ENCODE measurements at regions not wholly inside any gene's neighbourhood (a gene's known extent, or its start where the extent isn't known, plus 50 kb on each side); places are given as distances from the start of the nearest gene placed in this dataset.

GRCh38 chr3:110378481-110378880, 693.1 kb upstream of the NECTIN3 start:
- ChIA-PET CTCF (interaction anchor here (0.7 kb wide), 1 partner anchor 29 kb away, joined by 4 read pairs; no protein-coding TSS in a partner anchor), POLR2A (no interaction called here)
- Mint-ChIP-seq H3K27ac (no peak overlapping the region), H3K36me3 (no peaks in the 10 kb centered on the region), H3K4me1 (no peaks in the 10 kb centered on the region), H3K27me3 (ENCODE audit: low read depth) (no peaks in the 10 kb centered on the region), H3K4me3 (no peak overlapping the region), H3K9me3 (no peaks in the 10 kb centered on the region)
- no peak for TF ChIP-seq MYBL2 (CRISPR knock-in tag; IDR thresholded peaks at IDR 0.05)
- TF ChIP-seq, protein P1, sequence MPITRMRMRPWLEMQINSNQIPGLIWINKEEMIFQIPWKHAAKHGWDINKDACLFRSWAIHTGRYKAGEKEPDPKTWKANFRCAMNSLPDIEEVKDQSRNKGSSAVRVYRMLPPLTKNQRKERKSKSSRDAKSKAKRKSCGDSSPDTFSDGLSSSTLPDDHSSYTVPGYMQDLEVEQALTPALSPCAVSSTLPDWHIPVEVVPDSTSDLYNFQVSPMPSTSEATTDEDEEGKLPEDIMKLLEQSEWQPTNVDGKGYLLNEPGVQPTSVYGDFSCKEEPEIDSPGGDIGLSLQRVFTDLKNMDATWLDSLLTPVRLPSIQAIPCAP (CRISPR knock-in tag; IDR thresholded peaks at IDR 0.05), result no peak
- TF ChIP-seq RELA (CRISPR knock-in tag; IDR thresholded peaks at IDR 0.05; ENCODE audit: borderline replicate concordance), result no peak
- TF ChIP-seq ZNF138 (CRISPR knock-in tag; conservative IDR thresholded peaks at IDR 0.05), result no peak
- TF ChIP-seq CREB1 (CRISPR knock-in tag; IDR thresholded peaks at IDR 0.05), result no peak
- TF ChIP-seq FOXP4 (CRISPR knock-in tag; IDR thresholded peaks at IDR 0.05), result no peak
- TF ChIP-seq, protein P2, sequence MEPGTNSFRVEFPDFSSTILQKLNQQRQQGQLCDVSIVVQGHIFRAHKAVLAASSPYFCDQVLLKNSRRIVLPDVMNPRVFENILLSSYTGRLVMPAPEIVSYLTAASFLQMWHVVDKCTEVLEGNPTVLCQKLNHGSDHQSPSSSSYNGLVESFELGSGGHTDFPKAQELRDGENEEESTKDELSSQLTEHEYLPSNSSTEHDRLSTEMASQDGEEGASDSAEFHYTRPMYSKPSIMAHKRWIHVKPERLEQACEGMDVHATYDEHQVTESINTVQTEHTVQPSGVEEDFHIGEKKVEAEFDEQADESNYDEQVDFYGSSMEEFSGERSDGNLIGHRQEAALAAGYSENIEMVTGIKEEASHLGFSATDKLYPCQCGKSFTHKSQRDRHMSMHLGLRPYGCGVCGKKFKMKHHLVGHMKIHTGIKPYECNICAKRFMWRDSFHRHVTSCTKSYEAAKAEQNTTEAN (CRISPR knock-in tag; IDR thresholded peaks at IDR 0.05), result no peak
- TF ChIP-seq, protein P3, sequence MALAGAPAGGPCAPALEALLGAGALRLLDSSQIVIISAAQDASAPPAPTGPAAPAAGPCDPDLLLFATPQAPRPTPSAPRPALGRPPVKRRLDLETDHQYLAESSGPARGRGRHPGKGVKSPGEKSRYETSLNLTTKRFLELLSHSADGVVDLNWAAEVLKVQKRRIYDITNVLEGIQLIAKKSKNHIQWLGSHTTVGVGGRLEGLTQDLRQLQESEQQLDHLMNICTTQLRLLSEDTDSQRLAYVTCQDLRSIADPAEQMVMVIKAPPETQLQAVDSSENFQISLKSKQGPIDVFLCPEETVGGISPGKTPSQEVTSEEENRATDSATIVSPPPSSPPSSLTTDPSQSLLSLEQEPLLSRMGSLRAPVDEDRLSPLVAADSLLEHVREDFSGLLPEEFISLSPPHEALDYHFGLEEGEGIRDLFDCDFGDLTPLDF (CRISPR knock-in tag; IDR thresholded peaks at IDR 0.05), result no peak
- TF ChIP-seq ZSCAN18 (CRISPR knock-in tag; IDR thresholded peaks at IDR 0.05), result no peak
- no peak for TF ChIP-seq MXD4 (CRISPR knock-in tag; IDR thresholded peaks at IDR 0.05; ENCODE audit: borderline replicate concordance)
- ATAC-seq (no peak), DNase-seq (ENCODE audit: low spot score) (no peak)

DNA sequence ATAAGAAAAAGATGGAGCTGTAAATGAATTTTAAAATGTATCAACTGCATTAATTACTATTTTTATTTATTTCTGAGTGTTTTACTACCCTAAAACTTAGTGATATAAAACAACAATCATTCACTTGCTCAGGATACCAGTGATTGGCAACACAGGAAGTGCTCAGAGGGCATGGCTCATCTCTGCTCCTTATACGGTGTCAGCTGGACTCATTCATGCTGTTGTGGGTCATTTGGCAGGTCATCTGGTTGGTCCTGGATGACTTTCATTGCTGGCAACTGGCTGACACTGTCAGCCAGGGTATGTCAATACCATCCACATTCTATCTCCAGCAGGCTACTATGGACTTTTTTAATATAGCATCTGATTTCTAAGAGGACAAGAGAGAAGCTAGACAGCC, 689.6 kb upstream of the NECTIN3 start:
- ATAC-seq (no peak), DNase-seq (ENCODE audit: low spot score) (no peak)
- no peaks in the 10 kb centered on the region for H3K36me3 Mint-ChIP-seq
- H3K27ac Mint-ChIP-seq, result no peak overlapping the region
- CTCF ChIA-PET, result no interaction called here
- H3K4me1 Mint-ChIP-seq, result peaks cover 4% of the 10 kb centered on the region; the same call in 1 of the 2 replicates
- TF ChIP-seq ETV6 (CRISPR knock-in tag; IDR thresholded peaks at IDR 0.05) (no peak), ZNF317 (CRISPR knock-in tag; IDR thresholded peaks at IDR 0.05; ENCODE audit: borderline replicate concordance, low read depth) (no peak), NFYB (CRISPR knock-in tag; conservative IDR thresholded peaks at IDR 0.05; ENCODE audit: low read depth) (no peak), JUN (CRISPR knock-in tag; IDR thresholded peaks at IDR 0.05) (no peak), FOXP4 (CRISPR knock-in tag; IDR thresholded peaks at IDR 0.05) (no peak), CBFB (CRISPR knock-in tag; IDR thresholded peaks at IDR 0.05; ENCODE audit: low read depth) (no peak), ZNF138 (CRISPR knock-in tag; conservative IDR thresholded peaks at IDR 0.05) (no peak), GTF2I (CRISPR knock-in tag; conservative IDR thresholded peaks at IDR 0.05) (no peak)
- TF ChIP-seq, protein P4, sequence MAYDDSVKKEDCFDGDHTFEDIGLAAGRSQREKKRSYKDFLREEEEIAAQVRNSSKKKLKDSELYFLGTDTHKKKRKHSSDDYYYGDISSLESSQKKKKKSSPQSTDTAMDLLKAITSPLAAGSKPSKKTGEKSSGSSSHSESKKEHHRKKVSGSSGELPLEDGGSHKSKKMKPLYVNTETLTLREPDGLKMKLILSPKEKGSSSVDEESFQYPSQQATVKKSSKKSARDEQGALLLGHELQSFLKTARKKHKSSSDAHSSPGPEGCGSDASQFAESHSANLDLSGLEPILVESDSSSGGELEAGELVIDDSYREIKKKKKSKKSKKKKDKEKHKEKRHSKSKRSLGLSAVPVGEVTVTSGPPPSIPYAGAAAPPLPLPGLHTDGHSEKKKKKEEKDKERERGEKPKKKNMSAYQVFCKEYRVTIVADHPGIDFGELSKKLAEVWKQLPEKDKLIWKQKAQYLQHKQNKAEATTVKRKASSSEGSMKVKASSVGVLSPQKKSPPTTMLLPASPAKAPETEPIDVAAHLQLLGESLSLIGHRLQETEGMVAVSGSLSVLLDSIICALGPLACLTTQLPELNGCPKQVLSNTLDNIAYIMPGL (CRISPR knock-in tag; IDR thresholded peaks at IDR 0.05), result no peak
- POLR2A ChIA-PET, result no interaction called here
- no peaks in the 10 kb centered on the region for H3K27me3 Mint-ChIP-seq (ENCODE audit: low read depth)
- H3K9me3 Mint-ChIP-seq, result no peaks in the 10 kb centered on the region
- H3K4me3 Mint-ChIP-seq, result no peak overlapping the region

All from WTC11 (cell line).